H1 (cell line): ENCODE measurements at regions not wholly inside any gene's neighbourhood (a gene's known extent, or its start where the extent isn't known, plus 50 kb on each side); places are given as distances from the start of the nearest gene placed in this dataset.

ENCODE experiments used
- SIRT6 ChIP-seq: IDR thresholded peaks from one replicate; pipeline ENCODE4 v1.7.1; 2012; ENCODE audit warnings: low read length, inconsistent platforms
- SP2 ChIP-seq: IDR thresholded peaks from 2 replicates; pipeline ENCODE4 v1.6.1; 2012; ENCODE audit warnings: mild to moderate bottlenecking, low read length, inconsistent platforms
- TAF7 ChIP-seq: optimal IDR thresholded peaks from 2 replicates; pipeline ENCODE3; 2011; ENCODE audit warnings: low read depth, mild to moderate bottlenecking, inconsistent platforms, low read length, moderate library complexity, borderline replicate concordance
- TF ChIP-seq, protein P1 (sequence below), 3 experiments: IDR thresholded peaks; 1 replicate in 2 of 3; 2 replicates in 1 of 3; pipeline versions ENCODE4 v1.5.1 to v1.6.1; 2011; ENCODE audit warnings: low read length in 3 of 3, mild to moderate bottlenecking in 3 of 3, inconsistent platforms in 2 of 3, low read depth in 1 of 3, moderate library complexity in 1 of 3; ENCODE audit not compliant: insufficient read depth in 1 of 3; ENCODE audit errors: control extremely low read depth in 1 of 3

DNA sequence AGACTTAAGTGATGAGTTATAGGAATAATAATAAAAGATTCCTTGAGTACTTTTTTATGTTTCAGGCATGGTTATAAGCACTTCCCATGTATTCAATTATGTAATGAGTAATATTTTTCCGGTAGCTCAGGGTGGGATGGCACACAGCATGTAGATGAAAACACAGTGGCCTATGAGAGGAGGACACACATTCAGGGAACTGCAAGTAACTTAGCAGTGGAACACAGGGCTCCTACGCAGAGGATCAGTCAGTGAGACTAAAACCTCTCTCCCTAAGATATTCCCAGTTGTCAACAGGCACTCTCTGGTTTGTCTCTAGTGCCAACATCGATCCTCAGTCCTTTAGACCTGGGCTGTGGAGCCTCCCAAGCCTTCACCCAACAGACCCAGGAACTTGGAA is 219.4 kb downstream of the DIO2 start (continued):
- TF ChIP-seq, protein P1, sequence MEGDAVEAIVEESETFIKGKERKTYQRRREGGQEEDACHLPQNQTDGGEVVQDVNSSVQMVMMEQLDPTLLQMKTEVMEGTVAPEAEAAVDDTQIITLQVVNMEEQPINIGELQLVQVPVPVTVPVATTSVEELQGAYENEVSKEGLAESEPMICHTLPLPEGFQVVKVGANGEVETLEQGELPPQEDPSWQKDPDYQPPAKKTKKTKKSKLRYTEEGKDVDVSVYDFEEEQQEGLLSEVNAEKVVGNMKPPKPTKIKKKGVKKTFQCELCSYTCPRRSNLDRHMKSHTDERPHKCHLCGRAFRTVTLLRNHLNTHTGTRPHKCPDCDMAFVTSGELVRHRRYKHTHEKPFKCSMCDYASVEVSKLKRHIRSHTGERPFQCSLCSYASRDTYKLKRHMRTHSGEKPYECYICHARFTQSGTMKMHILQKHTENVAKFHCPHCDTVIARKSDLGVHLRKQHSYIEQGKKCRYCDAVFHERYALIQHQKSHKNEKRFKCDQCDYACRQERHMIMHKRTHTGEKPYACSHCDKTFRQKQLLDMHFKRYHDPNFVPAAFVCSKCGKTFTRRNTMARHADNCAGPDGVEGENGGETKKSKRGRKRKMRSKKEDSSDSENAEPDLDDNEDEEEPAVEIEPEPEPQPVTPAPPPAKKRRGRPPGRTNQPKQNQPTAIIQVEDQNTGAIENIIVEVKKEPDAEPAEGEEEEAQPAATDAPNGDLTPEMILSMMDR (IDR thresholded peaks at IDR 0.05; ENCODE audit: control extremely low read depth in 1 of 3, insufficient read depth in 1 of 3, low read depth in 1 of 3, low read length in 3 of 3), result no peak
- no peak for TF ChIP-seq SP2
- no peak for TF ChIP-seq TAF7
- TF ChIP-seq SIRT6, result no peak
- TF ChIP-seq, all 59 proteins: peak for 0
